ENCODE measurements at regions not wholly inside any gene's neighbourhood (a gene's known extent, or its start where the extent isn't known, plus 50 kb on each side); places are given as distances from the start of the nearest gene placed in this dataset.

- no peak for DNase-seq (ENCODE audit: low read depth)
Measured at GRCh38 chr6:156046268-156046665, 590.6 kb upstream of the NOX3 start.

GRCh38 chr6:156045401-156046267, 590.0 kb upstream of the NOX3 start:
- DNase-seq (ENCODE audit: low read depth) = no peak

GRCh38 chr6:156033598-156033997, 578.0 kb upstream of the NOX3 start:
- no peak for DNase-seq (ENCODE audit: low read depth)

DNA sequence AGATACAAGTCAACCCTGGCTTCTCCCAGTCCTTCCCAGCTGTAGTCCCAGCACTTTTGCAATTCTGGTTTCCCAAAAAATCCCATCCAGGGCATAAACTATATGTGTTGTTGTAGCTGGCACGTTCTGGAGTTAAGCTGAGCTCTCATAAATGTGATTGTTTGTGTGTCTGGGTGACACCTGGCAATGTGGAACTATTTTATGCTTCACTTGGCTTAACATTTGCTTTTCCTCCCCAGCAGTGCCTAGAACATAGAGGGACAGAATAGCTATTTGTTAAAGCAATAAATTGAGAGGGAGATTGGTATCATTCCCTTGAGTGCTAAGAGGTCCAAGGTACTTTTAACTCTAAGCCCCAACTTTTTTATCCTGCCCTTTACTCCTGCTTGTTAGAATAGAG, 575.9 kb upstream of the NOX3 start:
- DNase-seq (ENCODE audit: low read depth) = no peak

- DNase-seq (ENCODE audit: low read depth) = no peak
Measured at GRCh38 chr6:156030053-156030452, 574.4 kb upstream of the NOX3 start.

GRCh38 chr6:156029286-156029985, 573.8 kb upstream of the NOX3 start:
- DNase-seq (ENCODE audit: low read depth) = no peak

DNA sequence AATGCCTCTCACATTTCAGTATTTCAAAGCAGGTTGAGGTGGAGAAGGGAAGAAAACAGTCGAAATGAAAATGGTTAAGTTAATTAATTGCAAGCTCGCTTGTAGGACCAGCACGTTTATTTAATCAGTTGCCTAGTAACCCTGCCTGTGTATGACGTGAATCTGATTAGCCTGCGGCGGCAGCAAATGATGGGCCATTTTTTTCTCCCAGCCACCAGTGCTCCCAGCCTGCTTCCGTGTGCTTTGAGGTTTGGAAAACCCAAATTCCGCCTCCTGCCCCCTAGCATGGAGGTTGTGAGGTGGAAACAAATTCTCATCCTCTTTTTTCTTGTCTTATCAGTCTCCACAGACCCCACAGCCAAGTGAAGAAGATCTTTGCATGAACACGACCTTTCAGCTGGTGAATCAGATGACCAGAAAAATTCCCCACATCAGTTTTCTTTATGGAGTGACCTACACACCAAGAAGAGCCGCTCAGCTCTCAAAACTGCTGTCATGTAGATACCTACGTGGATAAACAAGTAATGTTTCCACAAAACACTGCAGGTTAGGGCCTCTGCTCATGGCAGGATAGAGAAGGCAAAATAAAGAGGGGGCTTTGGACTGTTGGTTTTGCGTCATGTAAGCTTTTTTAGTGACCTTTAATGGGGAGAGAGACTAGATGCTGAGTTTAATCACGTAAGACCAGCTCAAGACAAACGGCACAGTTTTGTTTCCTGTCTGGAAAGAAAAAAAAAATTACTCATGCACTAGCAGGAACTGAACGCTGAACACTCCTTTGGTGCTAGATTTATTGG, 572.9 kb upstream of the NOX3 start:
- DNase-seq (ENCODE audit: low read depth) = no peak

GRCh38 chr6:156027248-156027626, 571.6 kb upstream of the NOX3 start:
- DNase-seq (ENCODE audit: low read depth) = no peak

- no peak for DNase-seq (ENCODE audit: low read depth)
Measured at GRCh38 chr6:156026486-156027247, 571.0 kb upstream of the NOX3 start.

GRCh38 chr6:156024339-156024738, 568.7 kb upstream of the NOX3 start:
- DNase-seq (ENCODE audit: low read depth) = no peak

DNA sequence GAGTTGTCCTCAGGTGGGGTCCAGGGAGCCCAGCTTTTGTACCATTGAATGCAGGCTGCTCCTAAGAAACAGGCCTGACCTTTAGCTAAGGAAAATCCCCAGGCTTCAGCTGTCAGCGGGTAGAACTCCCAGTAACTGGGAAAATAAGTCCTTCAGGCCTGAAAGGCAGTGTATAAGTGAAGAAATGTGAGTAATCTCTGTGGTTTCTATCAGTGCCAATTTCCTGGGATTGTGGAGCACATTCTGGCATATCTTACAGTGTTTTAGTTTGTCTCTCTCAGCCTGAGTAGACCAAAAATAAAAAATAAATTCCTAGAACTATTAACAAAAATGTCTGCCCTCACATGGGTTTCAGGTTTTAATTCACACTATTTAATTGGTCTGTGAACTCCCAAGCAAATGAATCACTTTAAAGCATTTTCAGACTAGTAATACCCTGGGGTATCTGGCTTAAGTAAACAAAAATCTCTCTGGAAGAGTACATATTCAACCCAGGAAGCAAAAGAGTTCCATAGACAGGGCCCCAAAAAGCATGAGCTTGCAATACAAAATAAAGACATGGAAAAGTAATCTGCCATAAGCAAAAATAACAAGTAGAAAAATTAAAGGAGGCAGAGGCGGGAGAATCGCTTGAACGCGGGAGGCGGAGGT, 566.2 kb upstream of the NOX3 start:
- DNase-seq (ENCODE audit: low read depth) = peak; percentile 24

DNA sequence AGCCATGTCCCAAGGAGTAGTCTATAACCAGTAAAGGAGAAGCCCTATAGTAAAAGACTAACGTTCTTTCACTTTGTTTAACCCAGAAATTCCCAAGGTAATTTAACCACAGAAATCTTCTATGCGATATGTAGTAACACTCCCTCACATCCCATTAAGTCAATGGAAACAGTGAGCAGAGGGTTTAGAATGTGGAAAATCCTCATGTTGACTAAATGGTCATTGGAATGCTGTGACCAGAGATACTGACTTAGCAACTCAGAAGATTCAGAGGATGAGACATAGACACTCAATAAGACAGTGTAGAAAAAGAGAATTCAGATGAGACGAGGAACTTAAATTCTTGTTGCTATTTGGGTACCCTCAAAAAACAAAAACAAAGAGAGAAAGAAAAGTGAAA, 562.2 kb upstream of the NOX3 start:
- peak; percentile 20 for DNase-seq (ENCODE audit: low read depth)

GRCh38 chr6:156016186-156016976, 560.7 kb upstream of the NOX3 start:
- DNase-seq (ENCODE audit: low read depth) = no peak

- DNase-seq (ENCODE audit: low read depth) = peak; percentile 22
Measured at GRCh38 chr6:156013155-156013554, 557.5 kb upstream of the NOX3 start.

GRCh38 chr6:156009656-156010055, 554.0 kb upstream of the NOX3 start:
- DNase-seq (ENCODE audit: low read depth) = peak; percentile 18

DNA sequence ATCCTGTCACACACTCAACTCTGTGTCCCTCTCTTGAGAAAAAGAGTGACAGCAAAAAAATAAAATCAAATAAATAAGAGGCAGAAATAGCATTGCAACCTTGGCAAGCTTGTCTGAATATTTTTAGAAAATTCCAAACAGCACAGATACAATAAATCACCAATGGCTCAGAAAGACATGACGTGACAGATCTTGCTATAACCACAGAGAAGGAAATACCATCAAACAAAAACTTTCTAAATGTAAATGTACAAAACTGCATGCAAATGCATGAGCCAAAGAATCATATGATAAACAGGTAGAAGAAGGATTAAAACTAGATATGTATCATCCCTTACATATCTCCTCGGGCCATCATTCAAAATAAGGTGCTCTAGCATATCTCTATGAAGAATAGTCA, 549.2 kb upstream of the NOX3 start:
- no peak for DNase-seq (ENCODE audit: low read depth)

DNA sequence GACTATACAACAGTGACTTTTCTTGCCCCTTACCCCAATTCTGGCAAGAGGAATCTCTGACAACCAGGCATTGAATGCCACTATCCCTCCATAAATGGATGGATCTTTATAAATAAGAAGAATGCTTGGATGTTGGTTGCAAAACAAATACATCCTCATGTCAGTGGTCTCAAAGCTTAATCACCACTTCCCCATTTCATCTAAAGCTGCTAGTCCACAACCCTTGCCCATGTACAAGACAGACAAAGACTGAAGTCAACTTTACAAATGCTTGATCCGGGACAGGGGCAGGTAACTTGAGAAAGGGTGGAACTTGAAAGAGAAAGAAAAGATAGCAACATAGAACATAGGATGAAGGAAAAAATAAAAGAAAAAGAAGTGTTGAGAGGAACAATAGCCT, 540.5 kb upstream of the NOX3 start:
- no peak for DNase-seq (ENCODE audit: low read depth)

- DNase-seq (ENCODE audit: low read depth) = no peak
Measured at GRCh38 chr6:155995281-155995680, 539.6 kb upstream of the NOX3 start.

DNA sequence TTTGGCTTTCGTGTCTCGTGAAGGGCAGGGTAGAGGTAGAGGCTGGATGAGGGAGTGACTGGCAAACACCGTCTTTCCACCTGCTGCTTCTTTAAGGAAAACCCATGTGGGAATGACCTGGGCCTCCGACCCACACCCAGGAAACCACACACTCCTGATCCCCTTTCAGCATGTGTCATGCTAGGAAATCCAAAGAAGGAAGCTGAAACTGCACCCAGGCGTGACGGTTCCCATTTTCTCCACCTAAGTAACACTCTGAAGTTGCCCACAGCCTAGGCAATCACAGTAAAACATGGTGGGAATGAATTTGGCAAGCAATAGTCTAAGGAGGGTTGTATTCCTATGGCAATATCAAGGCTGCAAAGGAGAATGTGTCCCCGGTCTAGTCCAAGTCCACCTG, 538.4 kb upstream of the NOX3 start:
- no peak for DNase-seq (ENCODE audit: low read depth)

DNA sequence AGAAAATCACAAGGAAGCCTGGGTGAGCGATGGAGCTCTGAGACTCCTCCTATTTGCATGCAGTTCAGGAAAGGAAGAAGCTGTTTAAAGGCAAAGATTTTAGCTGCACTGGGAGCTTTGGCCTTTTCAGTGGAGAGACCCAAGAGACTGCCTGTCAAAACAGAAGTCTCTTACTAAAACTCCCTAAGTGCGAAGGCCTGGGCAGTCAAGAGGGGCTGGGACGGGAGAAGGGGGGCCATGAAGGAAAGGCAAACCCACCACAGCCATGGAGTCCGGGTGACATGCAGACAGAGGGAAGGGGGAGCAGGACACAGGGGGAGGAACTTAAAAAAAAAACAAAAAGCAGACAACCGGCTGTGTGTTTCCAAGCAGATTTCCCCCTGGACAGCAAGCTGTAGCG, 537.6 kb upstream of the NOX3 start:
- no peak for DNase-seq (ENCODE audit: low read depth)

Measured in non-pigmented ciliary epithelial cell (primary cell).